Left ventricle myocardium inferior (tissue), 1 donor: ENCODE measurements at regions not wholly inside any gene's neighbourhood (a gene's known extent, or its start where the extent isn't known, plus 50 kb on each side); places are given as distances from the start of the nearest gene placed in this dataset.

ENCODE experiments used
- DNase-seq: peaks from one replicate; pipeline ENCODE4 v3.0.0-alpha.2; 2020
- H3K27ac ChIP-seq: fragments of 200-600 bp; replicated peaks from 2 replicates; pipeline ENCODE4 v1.8.0; 2021
- H3K27me3 ChIP-seq: fragments of 200-600 bp; 2 replicates; pipeline ENCODE4 v1.8.0; 2021; ENCODE audit warnings: low read depth
- H3K36me3 ChIP-seq: fragments of 200-600 bp; 2 replicates; pipeline ENCODE4 v1.8.0; 2021
- H3K4me1 ChIP-seq: fragments of 200-600 bp; 2 replicates; pipeline ENCODE4 v1.8.0; 2021
- H3K4me3 ChIP-seq: fragments of 200-600 bp; 2 replicates; pipeline ENCODE4 v1.8.0; 2021; ENCODE audit warnings: mild to moderate bottlenecking, moderate library complexity
- H3K9me3 ChIP-seq: fragments of 200-600 bp; replicated peaks from 2 replicates; pipeline ENCODE4 v1.8.0; 2021
- CTCF ChIP-seq: fragments of 200-600 bp; IDR thresholded peaks from 2 replicates; pipeline ENCODE4 v1.8.0; 2021; ENCODE audit warnings: antibody characterized with exemption, mild to moderate bottlenecking, borderline replicate concordance
- intact Hi-C: fragments of 100-400 bp; cut with micrococcal nuclease; formaldehyde crosslinking; loops from one replicate; pipeline ENCODE4 v1.11.0; 2022
- donor health status: DM: no; HTN: yes; CAD: no; lungs with severe emphysema.

- H3K9me3 ChIP-seq: no peaks in the 10 kb centered on the region
- DNase-seq: no peak
- TF ChIP-seq CTCF: no peak
- intact Hi-C loops: no loop called here
- H3K4me3 ChIP-seq: no peak overlapping the region
- peaks cover 6% of the 10 kb centered on the region for H3K27me3 ChIP-seq
- no peak overlapping the region for H3K27ac ChIP-seq
- H3K4me1 ChIP-seq: no peaks in the 10 kb centered on the region
- H3K36me3 ChIP-seq: no peaks in the 10 kb centered on the region
These were observed 122.1 kb upstream of the ADAMTS16 start for GRCh38 chr5:5017827-5018577.

- intact Hi-C loops: no loop called here
- DNase-seq: no peak
- Histone ChIP-seq H3K27ac (no peak overlapping the region), H3K4me3 (no peak overlapping the region), H3K36me3 (no peaks in the 10 kb centered on the region), H3K27me3 (peaks cover 6% of the 10 kb centered on the region), H3K4me1 (no peaks in the 10 kb centered on the region), H3K9me3 (no peaks in the 10 kb centered on the region)
- TF ChIP-seq CTCF: no peak
These were observed 121.6 kb upstream of the ADAMTS16 start for GRCh38 chr5:5018578-5018970.

- Histone ChIP-seq H3K27me3 (peaks cover 6% of the 10 kb centered on the region), H3K36me3 (no peaks in the 10 kb centered on the region), H3K9me3 (no peaks in the 10 kb centered on the region), H3K4me3 (no peak overlapping the region), H3K4me1 (no peaks in the 10 kb centered on the region), H3K27ac (no peak overlapping the region)
- TF ChIP-seq CTCF: no peak
- no peak for DNase-seq
- intact Hi-C loops: no loop called here
These were observed 118.7 kb upstream of the ADAMTS16 start for GRCh38 chr5:5021436-5021835.

GRCh38 chr5:5025098-5025773 is 114.9 kb upstream of the ADAMTS16 start:
- peaks cover under 1% of the 10 kb centered on the region for H3K27me3 ChIP-seq
- H3K4me1 ChIP-seq: no peaks in the 10 kb centered on the region
- H3K4me3 ChIP-seq: no peak overlapping the region
- no peak overlapping the region for H3K27ac ChIP-seq
- intact Hi-C loops: no loop called here
- DNase-seq: no peak
- no peaks in the 10 kb centered on the region for H3K36me3 ChIP-seq
- no peak for TF ChIP-seq CTCF
- no peaks in the 10 kb centered on the region for H3K9me3 ChIP-seq

GRCh38 chr5:5025774-5026408 is 114.2 kb upstream of the ADAMTS16 start:
- Histone ChIP-seq H3K27me3 (no peaks in the 10 kb centered on the region), H3K4me1 (no peaks in the 10 kb centered on the region), H3K27ac (no peak overlapping the region), H3K36me3 (no peaks in the 10 kb centered on the region), H3K9me3 (peaks cover under 1% of the 10 kb centered on the region), H3K4me3 (no peak overlapping the region)
- intact Hi-C loops: no loop called here
- DNase-seq: no peak
- TF ChIP-seq CTCF: no peak
